HUES64 (cell line): ENCODE measurements at regions not wholly inside any gene's neighbourhood (a gene's known extent, or its start where the extent isn't known, plus 50 kb on each side); places are given as distances from the start of the nearest gene placed in this dataset.

ENCODE experiments used
- H3K27ac ChIP-seq: 2 replicates; pipeline ENCODE4 v1.7.0; 2013; ENCODE audit warnings: low read depth, low read length, inconsistent platforms
- H3K27me3 ChIP-seq: 2 replicates; pipeline ENCODE4 v1.6.1; 2013; ENCODE audit warnings: mild to moderate bottlenecking, low read length; ENCODE audit not compliant: insufficient read depth
- H3K36me3 ChIP-seq: 2 replicates; pipeline ENCODE4 v1.6.1; 2013; ENCODE audit warnings: mild to moderate bottlenecking, low read length; ENCODE audit not compliant: insufficient read depth
- H3K4me1 ChIP-seq: 2 replicates; pipeline ENCODE4 v1.6.1; 2013; ENCODE audit warnings: mild to moderate bottlenecking, low read length, moderate library complexity; ENCODE audit not compliant: insufficient read depth
- H3K4me3 ChIP-seq: 2 replicates; pipeline ENCODE4 v1.5.1; 2013; ENCODE audit warnings: mild to moderate bottlenecking, low read length, moderate library complexity
- H3K9ac ChIP-seq: 2 replicates; pipeline ENCODE4 v1.6.1; 2013; ENCODE audit warnings: mild to moderate bottlenecking, low read depth, low read length
- H3K9me3 ChIP-seq: 2 replicates; pipeline ENCODE4 v1.6.1; 2013; ENCODE audit warnings: low read depth, low read length; ENCODE audit not compliant: insufficient read depth
- WGBS: fragments of 150-250, 120-280 bp; methylation state at CpG from one replicate; pipeline ENCODE4 v1.1.7; 2013; ENCODE audit warnings: missing lambda C conversion rate; 5-methylcytosine and 5-hydroxymethylcytosine counted together

- Histone ChIP-seq H3K9me3 (no peaks in the 10 kb centered on the region), H3K27ac (no peak overlapping the region), H3K4me1 (no peaks in the 10 kb centered on the region)
Observed at GRCh38 chr1:234934611-234935033, 194.0 kb downstream of the TOMM20 start.

GRCh38 chr1:234933475-234933874 lies 195.2 kb downstream of the TOMM20 start:
- Histone ChIP-seq H3K9me3 (no peaks in the 10 kb centered on the region), H3K4me3 (no peak overlapping the region), H3K9ac (no peak overlapping the region), H3K27ac (no peak overlapping the region), H3K27me3 (no peaks in the 10 kb centered on the region), H3K36me3 (no peaks in the 10 kb centered on the region), H3K4me1 (no peaks in the 10 kb centered on the region)
- 50% methylated on average over 2 of the region's 2 CpGs for WGBS

More at GRCh38 chr1:234934611-234935033, 194.0 kb downstream of the TOMM20 start:
- H3K36me3 ChIP-seq = no peaks in the 10 kb centered on the region
- 94% methylated on average over 7 of the region's 7 CpGs for WGBS
- no peak overlapping the region for H3K9ac ChIP-seq
- H3K27me3 ChIP-seq = no peaks in the 10 kb centered on the region
- no peak overlapping the region for H3K4me3 ChIP-seq

- H3K4me1 ChIP-seq = peaks cover 5% of the 10 kb centered on the region; the same call in 1 of the 2 replicates
- WGBS = 92% methylated on average over 15 of the region's 15 CpGs
- H3K36me3 ChIP-seq = no peaks in the 10 kb centered on the region
- no peak overlapping the region for H3K27ac ChIP-seq
- H3K9ac ChIP-seq = no peak overlapping the region
- no peak overlapping the region for H3K4me3 ChIP-seq
- no peaks in the 10 kb centered on the region for H3K27me3 ChIP-seq
- no peaks in the 10 kb centered on the region for H3K9me3 ChIP-seq
Observed at GRCh38 chr1:234932511-234933430, 195.9 kb downstream of the TOMM20 start.

- WGBS = 89% methylated on average over 12 of the region's 12 CpGs
- no peaks in the 10 kb centered on the region for H3K9me3 ChIP-seq
- H3K27me3 ChIP-seq = no peaks in the 10 kb centered on the region
- peaks cover 6% of the 10 kb centered on the region; the same call in 1 of the 2 replicates for H3K4me1 ChIP-seq
- no peak overlapping the region for H3K27ac ChIP-seq
- no peak overlapping the region for H3K4me3 ChIP-seq
- H3K9ac ChIP-seq = no peak overlapping the region
- H3K36me3 ChIP-seq = no peaks in the 10 kb centered on the region
Observed at GRCh38 chr1:234932106-234932505, 196.5 kb downstream of the TOMM20 start.

GRCh38 chr1:234931404-234931973 lies 197.1 kb downstream of the TOMM20 start:
- no peak overlapping the region for H3K4me3 ChIP-seq
- H3K4me1 ChIP-seq = peaks cover 9% of the 10 kb centered on the region; the same call in 1 of the 2 replicates
- H3K9ac ChIP-seq = no peak overlapping the region
- H3K27me3 ChIP-seq = no peaks in the 10 kb centered on the region
- no peaks in the 10 kb centered on the region for H3K9me3 ChIP-seq
- 95% methylated on average over 4 of the region's 4 CpGs for WGBS
- H3K36me3 ChIP-seq = no peaks in the 10 kb centered on the region
- H3K27ac ChIP-seq = no peak overlapping the region

GRCh38 chr1:234929369-234929768 lies 199.3 kb downstream of the TOMM20 start:
- Histone ChIP-seq H3K4me1 (peaks cover 17% of the 10 kb centered on the region), H3K36me3 (no peaks in the 10 kb centered on the region), H3K4me3 (no peak overlapping the region), H3K9ac (no peak overlapping the region), H3K27ac (no peak overlapping the region), H3K9me3 (no peaks in the 10 kb centered on the region), H3K27me3 (no peaks in the 10 kb centered on the region)
- 100% methylated on average over 2 of the region's 3 CpGs for WGBS

GRCh38 chr1:234928642-234929041 lies 200.0 kb downstream of the TOMM20 start:
- no peak overlapping the region for H3K4me3 ChIP-seq
- H3K9ac ChIP-seq = no peak overlapping the region
- H3K36me3 ChIP-seq = no peaks in the 10 kb centered on the region
- no peaks in the 10 kb centered on the region for H3K27me3 ChIP-seq
- no peaks in the 10 kb centered on the region for H3K9me3 ChIP-seq
- H3K4me1 ChIP-seq = peaks cover 17% of the 10 kb centered on the region
- WGBS = 84% methylated on average over 5 of the region's 5 CpGs
- H3K27ac ChIP-seq = no peak overlapping the region

GRCh38 chr1:234927971-234928640 lies 200.5 kb downstream of the TOMM20 start:
- Histone ChIP-seq H3K36me3 (no peaks in the 10 kb centered on the region), H3K4me1 (peaks cover 17% of the 10 kb centered on the region), H3K9ac (no peak overlapping the region), H3K4me3 (no peak overlapping the region), H3K9me3 (no peaks in the 10 kb centered on the region), H3K27me3 (no peaks in the 10 kb centered on the region), H3K27ac (no peak overlapping the region)
- WGBS = 89% methylated on average over 8 of the region's 10 CpGs

GRCh38 chr1:234927312-234927970 lies 201.2 kb downstream of the TOMM20 start:
- H3K27me3 ChIP-seq = no peaks in the 10 kb centered on the region
- peaks cover 17% of the 10 kb centered on the region for H3K4me1 ChIP-seq
- no peak overlapping the region for H3K9ac ChIP-seq
- WGBS = 92% methylated on average over 10 of the region's 10 CpGs
- H3K27ac ChIP-seq = no peak overlapping the region
- no peaks in the 10 kb centered on the region for H3K36me3 ChIP-seq
- no peaks in the 10 kb centered on the region for H3K9me3 ChIP-seq
- no peak overlapping the region for H3K4me3 ChIP-seq

GRCh38 chr1:234926559-234927311 lies 201.9 kb downstream of the TOMM20 start:
- no peak overlapping the region for H3K4me3 ChIP-seq
- H3K27ac ChIP-seq = peak overlapping the region; percentile 59; the same call in 1 of the 2 replicates

More at GRCh38 chr1:234926559-234927311, 201.9 kb downstream of the TOMM20 start:
- no peak overlapping the region for H3K9ac ChIP-seq
- peaks cover 17% of the 10 kb centered on the region for H3K4me1 ChIP-seq
- WGBS = 85% methylated on average over 20 of the region's 20 CpGs
- no peaks in the 10 kb centered on the region for H3K27me3 ChIP-seq
- H3K9me3 ChIP-seq = no peaks in the 10 kb centered on the region
- H3K36me3 ChIP-seq = no peaks in the 10 kb centered on the region
